Endothelial cell of umbilical vein (primary cell): ENCODE measurements at regions not wholly inside any gene's neighbourhood (a gene's known extent, or its start where the extent isn't known, plus 50 kb on each side); places are given as distances from the start of the nearest gene placed in this dataset.

Experiments used
- EZH2 ChIP-seq: IDR thresholded peaks from 2 replicates; pipeline ENCODE4 v1.6.1; 2012; ENCODE audit warnings: borderline replicate concordance, low read depth, mild to moderate bottlenecking, moderate library complexity, low read length, inconsistent platforms; ENCODE audit not compliant: severe bottlenecking
- GATA2 ChIP-seq: IDR thresholded peaks from 2 replicates; pipeline ENCODE4 v1.7.0; 2011; ENCODE audit warnings: low read depth, mild to moderate bottlenecking, moderate library complexity, mixed read lengths, low read length; ENCODE audit not compliant: insufficient read length, insufficient read depth
- MYC ChIP-seq: IDR thresholded peaks from one replicate; pipeline ENCODE4 v1.6.1; 2011; ENCODE audit warnings: mild to moderate bottlenecking, low read depth, low read length
- POLR2A ChIP-seq: IDR thresholded peaks from 2 replicates; pipeline ENCODE4 v1.6.1; 2012; ENCODE audit warnings: low read depth, mild to moderate bottlenecking, control low read depth, low read length
- TF ChIP-seq, protein P1 (sequence below), 2 donors: IDR thresholded peaks; 1 replicate in 1 of 2; 2 replicates in 1 of 2; pipeline ENCODE4 v1.5.1; 2011; ENCODE audit warnings: low read length in 2 of 2, mild to moderate bottlenecking in 2 of 2, moderate library complexity in 2 of 2, control low read depth in 1 of 2, inconsistent platforms in 1 of 2, low read depth in 1 of 2; ENCODE audit not compliant: insufficient read depth in 1 of 2; ENCODE audit errors: extremely low read depth in 1 of 2
- TF ChIP-seq, protein P2 (sequence below): IDR thresholded peaks from 2 replicates; pipeline ENCODE4 v1.6.1; 2011; ENCODE audit not compliant: insufficient read depth, insufficient read length

DNA sequence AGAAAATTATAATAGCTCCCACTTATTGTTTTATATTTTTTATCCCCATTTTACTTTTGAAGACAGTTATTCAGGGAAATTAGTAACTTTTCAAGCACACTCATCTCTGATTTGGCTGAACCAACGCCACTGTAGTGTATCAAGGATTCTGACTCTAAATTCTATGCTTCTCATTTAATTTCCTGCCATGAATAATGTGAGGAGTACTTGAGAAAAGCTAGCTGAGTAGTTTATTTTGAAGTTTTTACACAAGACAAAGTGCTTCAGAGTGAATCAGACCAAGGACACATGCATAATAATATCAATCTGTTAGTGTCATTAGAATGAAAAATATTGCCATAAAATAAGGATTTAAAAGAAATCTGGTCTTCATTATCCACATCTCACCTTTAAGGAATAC, 329.9 kb downstream of the SLITRK6 start:
- TF ChIP-seq POLR2A = no peak
- no peak for TF ChIP-seq MYC
- TF ChIP-seq, protein P1, sequence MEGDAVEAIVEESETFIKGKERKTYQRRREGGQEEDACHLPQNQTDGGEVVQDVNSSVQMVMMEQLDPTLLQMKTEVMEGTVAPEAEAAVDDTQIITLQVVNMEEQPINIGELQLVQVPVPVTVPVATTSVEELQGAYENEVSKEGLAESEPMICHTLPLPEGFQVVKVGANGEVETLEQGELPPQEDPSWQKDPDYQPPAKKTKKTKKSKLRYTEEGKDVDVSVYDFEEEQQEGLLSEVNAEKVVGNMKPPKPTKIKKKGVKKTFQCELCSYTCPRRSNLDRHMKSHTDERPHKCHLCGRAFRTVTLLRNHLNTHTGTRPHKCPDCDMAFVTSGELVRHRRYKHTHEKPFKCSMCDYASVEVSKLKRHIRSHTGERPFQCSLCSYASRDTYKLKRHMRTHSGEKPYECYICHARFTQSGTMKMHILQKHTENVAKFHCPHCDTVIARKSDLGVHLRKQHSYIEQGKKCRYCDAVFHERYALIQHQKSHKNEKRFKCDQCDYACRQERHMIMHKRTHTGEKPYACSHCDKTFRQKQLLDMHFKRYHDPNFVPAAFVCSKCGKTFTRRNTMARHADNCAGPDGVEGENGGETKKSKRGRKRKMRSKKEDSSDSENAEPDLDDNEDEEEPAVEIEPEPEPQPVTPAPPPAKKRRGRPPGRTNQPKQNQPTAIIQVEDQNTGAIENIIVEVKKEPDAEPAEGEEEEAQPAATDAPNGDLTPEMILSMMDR (IDR thresholded peaks at IDR 0.05; ENCODE audit: extremely low read depth in 1 of 2, insufficient read depth in 1 of 2, low read depth in 1 of 2, low read length in 2 of 2) = no peak
- TF ChIP-seq EZH2 = no peak
- TF ChIP-seq GATA2 = no peak
- TF ChIP-seq, protein P2, sequence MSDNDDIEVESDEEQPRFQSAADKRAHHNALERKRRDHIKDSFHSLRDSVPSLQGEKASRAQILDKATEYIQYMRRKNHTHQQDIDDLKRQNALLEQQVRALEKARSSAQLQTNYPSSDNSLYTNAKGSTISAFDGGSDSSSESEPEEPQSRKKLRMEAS = no peak
